SK-N-SH (cell line): ENCODE measurements at regions not wholly inside any gene's neighbourhood (a gene's known extent, or its start where the extent isn't known, plus 50 kb on each side); places are given as distances from the start of the nearest gene placed in this dataset.

Experiments used
- CTCF ChIP-seq: fragments of 200-600 bp; sonication (generic); IDR thresholded peaks from 2 replicates; pipeline ENCODE4 v1.6.1; 2017; ENCODE audit warnings: antibody characterized with exemption, mild to moderate bottlenecking, moderate library complexity
- FOXM1 ChIP-seq: IDR thresholded peaks from 2 replicates; pipeline ENCODE4 v1.4.0; 2012; ENCODE audit warnings: low read depth, mild to moderate bottlenecking
- IRF3 ChIP-seq: fragments of 150-350 bp; IDR thresholded peaks from 2 replicates; pipeline ENCODE4 v1.6.1; 2016; ENCODE audit warnings: mild to moderate bottlenecking, low read depth, low read length
- MAX ChIP-seq: IDR thresholded peaks from 2 replicates; pipeline ENCODE4 v1.4.0; 2012; ENCODE audit warnings: low read depth
- NRF1 ChIP-seq: IDR thresholded peaks from 2 replicates; pipeline ENCODE4 v1.6.1; 2012; ENCODE audit warnings: low read depth, mild to moderate bottlenecking, low read length
- RAD21 ChIP-seq: IDR thresholded peaks from 2 replicates; pipeline ENCODE4 v1.6.1; 2012; ENCODE audit warnings: mild to moderate bottlenecking, low read length
- RFX5 ChIP-seq: IDR thresholded peaks from 2 replicates; pipeline ENCODE4 v1.6.1; 2012; ENCODE audit warnings: mild to moderate bottlenecking, improper control_type of control experiment, low read length
- SIN3A ChIP-seq: IDR thresholded peaks from 2 replicates; pipeline ENCODE4 v1.6.1; 2012; ENCODE audit warnings: low read depth, mild to moderate bottlenecking, low read length, moderate library complexity, borderline replicate concordance
- SMC3 ChIP-seq: IDR thresholded peaks from 2 replicates; pipeline ENCODE4 v1.6.1; 2012; ENCODE audit warnings: low read depth, low read length, improper control_type of control experiment
- TAF1 ChIP-seq: IDR thresholded peaks from 2 replicates; pipeline ENCODE4 v1.6.1; 2012; ENCODE audit warnings: low read depth, mild to moderate bottlenecking, low read length, moderate library complexity, borderline replicate concordance
- USF2 ChIP-seq: fragments of 150-350 bp; IDR thresholded peaks from 2 replicates; pipeline ENCODE4 v1.6.1; 2017; ENCODE audit warnings: antibody characterized with exemption, low read length, low read depth, borderline replicate concordance
- YY1 ChIP-seq: IDR thresholded peaks from 2 replicates; pipeline ENCODE4 v1.4.0; 2012; ENCODE audit warnings: low read depth, mild to moderate bottlenecking

- no peak for TF ChIP-seq CTCF
- TF ChIP-seq SIN3A: no peak
- TF ChIP-seq RAD21: no peak
- TF ChIP-seq YY1: no peak
- TF ChIP-seq RFX5: no peak
- TF ChIP-seq FOXM1: no peak
- TF ChIP-seq USF2: no peak
- no peak for TF ChIP-seq IRF3
- no peak for TF ChIP-seq TAF1
- TF ChIP-seq SMC3: no peak
- no peak for TF ChIP-seq NRF1
- TF ChIP-seq MAX: no peak
Observed at GRCh38 chr16:79965718-79966117, 365.2 kb upstream of the MAF start.
